ENCODE measurements at regions not wholly inside any gene's neighbourhood (a gene's known extent, or its start where the extent isn't known, plus 50 kb on each side); places are given as distances from the start of the nearest gene placed in this dataset.

DNA sequence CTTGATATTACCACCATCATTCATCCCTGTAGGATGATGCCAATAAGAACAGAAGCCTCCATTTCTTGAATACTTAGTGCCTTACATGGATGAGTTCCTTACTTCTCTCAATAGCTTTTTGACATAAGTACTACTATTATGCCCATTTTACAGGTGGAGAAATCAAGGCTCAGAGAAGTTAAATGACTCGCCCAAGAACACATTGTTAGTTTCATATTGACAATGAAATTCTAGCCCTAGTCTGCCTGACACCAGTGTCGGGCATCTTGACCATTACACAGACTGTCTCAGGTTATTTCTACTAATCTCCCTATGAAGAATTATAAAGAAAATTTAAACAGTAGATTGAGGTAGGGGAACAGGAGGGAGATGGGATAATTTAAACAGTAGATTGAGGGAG is 52.5 kb upstream of the ARL8B start:
- DNase-seq (ENCODE audit: low read depth): no peak

DNA sequence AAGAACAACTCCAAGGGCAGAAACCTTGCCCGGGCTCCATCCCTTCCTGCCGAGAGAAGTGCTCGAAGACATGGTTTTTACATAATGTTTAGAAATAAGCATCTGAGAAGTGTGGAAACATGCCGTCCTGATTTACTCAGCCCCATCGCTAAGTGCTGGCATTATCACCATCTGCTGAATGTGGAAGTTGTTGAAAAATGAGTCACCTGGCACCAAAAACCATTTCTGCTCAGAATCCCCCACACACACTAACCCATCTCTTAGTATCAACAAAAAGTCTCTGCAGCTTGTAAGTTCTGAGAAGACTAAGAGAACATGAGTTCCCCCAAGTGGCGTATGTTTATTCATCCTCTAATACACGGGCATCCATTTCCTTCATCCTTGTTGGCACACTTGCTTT is 51.0 kb upstream of the ARL8B start:
- no peak for DNase-seq (ENCODE audit: low read depth)

DNA sequence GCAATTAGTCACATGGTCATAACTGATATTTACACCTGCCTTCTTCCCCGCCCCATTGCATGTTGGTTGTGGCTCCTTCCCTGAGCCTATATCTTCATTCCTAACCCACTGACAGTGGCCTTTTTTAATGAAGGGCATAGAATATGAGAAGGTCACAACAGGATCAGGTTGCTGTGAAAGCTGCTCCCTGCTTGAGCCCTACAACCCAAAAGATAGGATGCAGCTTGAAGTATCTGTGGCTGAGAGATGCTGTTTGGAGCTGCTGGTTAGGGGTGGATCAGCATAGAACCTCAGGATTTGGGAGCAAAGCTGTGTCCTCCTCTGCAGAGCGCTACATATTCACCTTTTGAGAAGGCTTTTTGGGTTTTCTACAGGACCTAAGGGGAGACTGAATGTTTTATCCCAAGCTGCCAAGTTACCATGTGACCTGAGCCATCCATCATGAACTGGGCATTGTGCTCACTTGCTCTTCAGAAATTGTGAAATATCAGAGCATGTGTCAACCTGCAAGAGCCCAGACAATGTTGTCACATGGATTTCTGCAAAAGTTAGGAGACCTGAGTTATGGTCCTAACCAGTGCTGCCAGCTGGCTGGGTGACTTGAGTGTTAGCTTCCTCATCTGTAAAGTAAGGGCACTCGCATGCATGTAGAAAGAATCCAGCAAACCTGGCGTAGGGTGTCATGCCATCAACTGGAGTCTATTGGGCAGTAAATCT is 49.8 kb upstream of the ARL8B start:
- DNase-seq (ENCODE audit: low read depth): no peak
